Epidermal melanocyte (primary cell): ENCODE measurements at regions not wholly inside any gene's neighbourhood (a gene's known extent, or its start where the extent isn't known, plus 50 kb on each side); places are given as distances from the start of the nearest gene placed in this dataset.
"Not testable (repeated sequence)": the region's sequence is repeated elsewhere in the genome, so short reads cannot be mapped to it uniquely, and the experiment has no call there.

ENCODE experiments used
- DNase-seq: peaks from one replicate; pipeline ENCODE4 v3.0.0; 2011; ENCODE audit warnings: low spot score; ENCODE audit not compliant: insufficient read length

- no peak for DNase-seq
These were observed 364.0 kb downstream of the CNTN6 start for GRCh38 chr3:1456781-1457311.

DNA sequence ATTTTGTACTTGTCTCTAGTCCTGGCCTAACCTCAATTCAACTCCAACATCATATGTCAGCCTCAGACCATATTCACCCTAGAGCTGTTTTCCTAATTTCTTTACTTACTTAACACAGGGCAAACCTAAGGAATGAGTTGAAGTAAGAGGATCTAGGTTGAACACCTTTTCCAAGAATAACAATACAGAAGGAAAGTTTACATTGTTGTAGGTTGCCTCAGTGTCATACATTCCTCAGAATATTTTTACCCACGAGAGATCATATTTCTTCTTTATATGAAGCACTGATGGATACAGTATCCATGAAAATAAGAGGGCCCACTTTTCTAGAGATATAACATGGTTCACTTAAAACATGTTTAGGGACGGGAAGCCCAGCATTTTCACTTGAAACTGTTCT lies 369.5 kb downstream of the CNTN6 start:
- DNase-seq: no peak

DNA sequence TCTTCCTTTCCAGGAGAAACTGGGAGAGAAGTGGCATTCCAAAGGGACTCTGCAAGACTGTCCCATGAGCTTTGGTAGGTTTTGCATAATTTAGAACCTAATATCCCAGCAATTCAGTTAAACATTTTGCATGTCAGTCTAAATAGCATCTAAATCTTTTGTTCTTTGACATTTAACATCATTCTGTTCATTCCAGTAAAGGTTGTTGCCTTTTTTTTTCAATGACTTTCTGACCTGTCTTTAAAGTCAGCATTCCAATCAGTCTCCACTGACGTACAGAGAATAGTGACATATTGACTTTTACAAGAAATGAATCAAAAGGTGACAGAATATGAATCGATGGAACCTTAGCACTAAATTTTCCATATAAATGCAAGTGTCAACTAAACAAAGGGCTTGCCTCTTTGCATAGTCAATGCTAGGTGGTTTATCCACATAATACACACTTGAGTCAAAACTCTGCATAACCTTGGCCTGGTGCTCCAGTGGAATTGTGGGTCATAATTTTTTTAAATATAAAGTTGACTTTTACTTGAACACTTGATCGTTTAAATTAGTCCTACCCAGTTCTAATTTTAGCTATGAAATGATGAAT lies 370.1 kb downstream of the CNTN6 start:
- no peak for DNase-seq

DNA sequence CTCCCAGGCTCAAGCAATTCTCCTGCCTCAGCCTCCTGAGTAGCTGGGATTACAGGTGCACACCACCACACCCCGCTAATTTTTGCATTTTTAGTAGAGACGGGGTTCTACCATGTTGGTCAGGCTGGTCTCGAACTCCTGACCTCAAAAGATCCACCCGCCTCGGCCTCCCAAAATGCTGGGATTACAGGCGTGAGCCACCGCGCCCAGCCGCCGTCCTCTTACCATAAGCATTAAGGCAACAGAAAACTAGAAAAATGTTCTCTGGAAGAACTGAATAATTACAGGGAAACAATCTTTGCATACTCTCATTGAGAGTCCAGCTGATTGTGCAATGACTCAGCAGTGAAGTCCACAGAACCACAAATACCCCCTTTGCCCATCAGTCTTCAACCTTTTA lies 372.3 kb downstream of the CNTN6 start:
- DNase-seq: not testable (repeated sequence)

DNA sequence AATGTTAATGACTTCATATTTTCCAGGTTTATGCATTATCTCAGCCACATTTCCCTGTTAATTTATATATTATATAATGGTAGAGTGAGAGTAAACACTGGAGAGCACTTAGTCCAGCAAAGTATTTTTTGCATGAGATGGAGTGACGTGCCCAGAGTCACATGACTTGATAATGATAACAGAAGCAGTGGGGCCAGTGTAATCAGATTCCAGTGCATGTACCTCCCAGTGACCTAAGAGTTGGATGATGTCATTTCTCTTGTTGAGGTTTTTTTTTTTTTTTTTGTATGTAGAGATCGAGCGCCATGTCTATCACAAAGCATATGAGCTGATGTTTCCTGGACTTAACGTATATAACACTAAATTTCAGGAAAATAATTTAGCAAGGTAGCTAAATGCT lies 375.3 kb downstream of the CNTN6 start:
- no peak for DNase-seq

DNA sequence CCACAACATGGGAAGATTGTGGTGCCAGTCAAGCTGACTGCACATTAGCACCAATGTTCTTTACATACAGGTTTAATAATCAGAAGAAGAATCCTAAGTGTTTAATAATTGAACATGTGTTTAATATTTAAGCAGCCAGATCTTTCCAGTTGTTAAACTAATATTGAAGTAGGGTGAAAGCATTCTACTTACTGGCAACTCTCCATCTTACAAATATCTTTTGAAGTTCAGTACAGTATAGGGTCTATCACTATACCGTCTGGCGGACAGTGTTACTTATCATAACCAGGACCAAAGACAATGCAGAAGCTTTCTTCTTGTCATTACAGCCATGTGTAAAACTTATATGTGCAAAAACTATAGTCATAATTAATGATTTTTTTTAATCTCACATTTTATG lies 376.4 kb downstream of the CNTN6 start:
- DNase-seq: no peak

DNA sequence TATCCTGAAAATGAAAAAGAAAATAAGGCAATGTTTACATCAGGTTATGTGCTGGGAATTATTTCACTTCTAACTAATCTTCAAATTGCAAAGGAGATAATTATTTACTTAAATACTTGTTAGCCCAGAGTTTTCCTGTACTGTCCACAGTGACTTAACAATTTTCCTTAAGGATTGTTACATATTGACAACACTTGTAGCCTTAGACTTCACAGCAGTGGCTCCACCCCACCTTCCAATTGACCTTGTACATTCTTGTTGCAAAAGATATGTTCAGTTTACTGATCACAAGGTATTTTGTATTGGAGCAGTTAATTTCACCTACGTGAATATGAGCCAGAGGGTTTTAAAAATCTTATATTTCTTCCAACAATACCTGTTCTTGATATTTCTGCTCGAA lies 376.9 kb downstream of the CNTN6 start:
- DNase-seq: no peak

DNA sequence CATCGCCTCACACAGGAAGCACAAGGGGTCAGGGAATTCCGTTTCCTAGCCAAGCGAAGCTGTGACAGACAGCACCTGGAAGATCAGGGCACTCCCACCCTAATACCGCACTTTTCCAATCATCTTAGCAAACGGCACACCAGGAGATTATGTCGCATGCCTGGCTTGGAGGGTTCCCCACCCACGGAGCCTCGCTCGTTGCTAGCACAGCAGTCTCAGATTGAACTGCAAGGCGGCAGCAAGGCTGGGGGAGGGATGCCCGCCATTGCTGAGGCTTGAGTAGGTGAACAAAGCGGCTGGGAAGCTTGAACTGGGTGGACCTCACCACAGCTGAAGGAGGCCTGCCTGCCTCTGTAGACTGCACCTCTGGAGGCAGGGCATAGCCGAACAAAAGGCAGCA lies 384.8 kb downstream of the CNTN6 start:
- DNase-seq: no peak

GRCh38 chr3:1495466-1495865 lies 402.6 kb downstream of the CNTN6 start:
- no peak for DNase-seq

GRCh38 chr3:1499694-1500093 lies 406.9 kb downstream of the CNTN6 start:
- no peak for DNase-seq

DNA sequence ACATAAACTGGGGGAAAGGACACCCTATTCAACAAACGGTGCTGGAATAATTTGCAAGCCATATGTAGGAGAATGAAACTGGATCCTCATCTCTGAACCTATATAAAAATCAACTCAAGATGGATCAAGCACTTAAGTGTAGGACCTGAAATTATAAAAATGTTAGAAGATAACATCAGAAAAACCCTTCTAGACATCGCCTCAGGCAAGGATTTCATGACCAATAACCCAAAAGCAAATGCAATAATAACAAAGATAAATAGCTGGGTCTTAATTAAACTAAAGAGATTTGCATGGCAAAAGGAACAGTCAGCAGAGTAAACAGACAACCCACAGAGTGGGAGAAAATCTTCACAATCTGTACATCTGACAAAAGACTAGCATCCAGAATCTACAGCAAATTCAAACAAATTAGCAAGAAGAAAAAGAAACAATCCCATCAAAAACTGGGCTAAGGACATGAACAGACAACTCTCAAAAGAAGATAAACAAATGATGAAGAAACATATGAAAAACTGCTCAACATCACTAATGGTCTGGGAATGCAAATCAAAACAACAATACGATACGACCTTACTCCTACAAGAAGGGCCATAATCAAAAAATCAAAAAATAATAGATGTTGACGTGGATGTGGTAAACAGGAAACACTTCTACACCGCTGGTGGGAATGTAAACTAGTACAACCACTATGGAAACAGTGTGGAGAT lies 408.7 kb downstream of the CNTN6 start:
- DNase-seq: no peak

DNA sequence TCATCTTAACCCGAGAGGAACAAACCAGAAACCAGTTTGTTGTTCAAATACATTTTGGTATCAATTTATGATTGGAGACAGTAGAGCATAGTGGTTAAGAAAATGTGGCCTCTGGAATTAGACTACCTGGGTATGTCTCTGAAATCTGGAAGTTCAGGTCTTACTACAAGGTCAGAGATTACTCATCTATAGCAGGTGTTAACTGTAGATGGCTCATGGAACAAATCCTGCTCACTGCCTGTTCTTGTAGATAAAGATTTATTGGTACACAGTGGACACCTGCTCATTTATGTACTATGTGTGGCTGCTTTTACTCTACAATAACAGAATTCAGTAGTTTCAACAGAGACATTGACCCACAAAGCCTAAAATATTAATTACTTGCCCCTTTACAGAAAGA lies 413.3 kb downstream of the CNTN6 start:
- no peak for DNase-seq

GRCh38 chr3:1513662-1514061 lies 420.8 kb downstream of the CNTN6 start:
- DNase-seq: no peak

GRCh38 chr3:1515882-1516281 lies 423.1 kb downstream of the CNTN6 start:
- DNase-seq: no peak

GRCh38 chr3:1527786-1528185 lies 435.0 kb downstream of the CNTN6 start:
- no peak for DNase-seq

- no peak for DNase-seq
These were observed 435.8 kb downstream of the CNTN6 start for GRCh38 chr3:1528621-1529020.

DNA sequence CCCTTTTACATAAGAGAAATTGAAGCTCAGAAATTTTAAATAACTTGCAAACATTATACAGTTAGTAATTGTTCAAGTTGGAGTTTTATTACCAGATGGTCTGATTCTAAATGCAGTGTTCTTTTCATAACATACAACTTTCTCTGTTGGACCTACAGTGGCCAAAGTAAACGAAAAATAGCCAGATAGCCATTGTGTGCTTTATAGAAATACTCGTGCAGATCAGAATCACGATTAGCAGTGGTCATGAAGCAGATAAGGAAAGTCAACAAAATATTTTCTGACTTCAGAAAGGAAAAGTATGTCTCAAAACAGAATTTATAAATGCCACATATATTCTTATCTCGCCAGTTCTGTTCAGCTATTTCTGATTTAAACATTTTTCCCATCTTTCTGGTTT lies 436.9 kb downstream of the CNTN6 start:
- no peak for DNase-seq

DNA sequence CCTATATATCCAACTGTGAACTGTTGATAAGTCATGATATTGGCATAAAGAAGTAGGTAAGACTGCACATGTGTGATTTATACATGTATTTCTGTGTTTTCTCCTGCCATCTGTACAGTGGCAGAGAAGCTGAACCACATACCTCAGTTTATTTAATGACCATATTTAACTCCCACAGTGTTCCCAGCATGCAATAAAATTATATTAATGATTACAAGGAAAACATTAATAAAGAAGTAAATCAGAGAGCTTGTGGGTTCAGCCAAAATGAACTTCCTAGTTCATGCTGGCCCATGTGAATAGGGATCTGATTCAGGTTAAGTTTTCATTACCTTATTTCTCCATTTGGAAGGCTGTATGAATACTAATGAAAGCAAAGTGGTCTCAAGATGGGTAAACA lies 439.2 kb downstream of the CNTN6 start:
- DNase-seq: no peak

DNA sequence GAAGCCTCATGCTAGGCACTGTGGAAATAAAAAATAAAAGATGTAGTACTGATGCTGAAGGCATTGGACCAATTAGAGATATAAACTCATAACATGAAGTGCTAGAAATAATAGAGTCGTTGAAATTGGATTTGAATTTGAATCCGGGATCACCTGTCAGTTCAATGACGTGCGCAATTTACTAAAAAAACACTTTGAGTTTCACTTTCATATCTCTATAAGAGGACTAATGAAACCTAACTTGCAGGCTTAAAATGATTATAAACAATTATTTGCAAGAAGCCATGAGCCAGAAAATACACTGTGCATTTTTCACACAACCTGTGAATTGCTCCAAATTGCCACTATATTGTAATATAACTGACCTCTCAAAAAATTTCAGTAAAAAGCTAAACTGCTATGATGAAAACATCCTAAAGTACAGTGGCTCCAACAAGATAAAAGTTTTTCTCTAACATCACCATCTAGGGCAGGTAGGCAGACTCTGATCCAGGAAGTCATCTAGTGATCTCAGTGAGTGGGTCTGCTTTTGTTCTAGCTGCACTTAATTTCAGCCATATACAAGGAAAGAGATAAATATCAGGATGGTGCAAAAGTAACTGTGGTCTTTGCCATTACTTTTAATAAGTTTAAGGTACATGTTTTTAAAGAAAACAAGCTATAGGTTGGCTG lies 440.2 kb downstream of the CNTN6 start:
- DNase-seq: no peak

DNA sequence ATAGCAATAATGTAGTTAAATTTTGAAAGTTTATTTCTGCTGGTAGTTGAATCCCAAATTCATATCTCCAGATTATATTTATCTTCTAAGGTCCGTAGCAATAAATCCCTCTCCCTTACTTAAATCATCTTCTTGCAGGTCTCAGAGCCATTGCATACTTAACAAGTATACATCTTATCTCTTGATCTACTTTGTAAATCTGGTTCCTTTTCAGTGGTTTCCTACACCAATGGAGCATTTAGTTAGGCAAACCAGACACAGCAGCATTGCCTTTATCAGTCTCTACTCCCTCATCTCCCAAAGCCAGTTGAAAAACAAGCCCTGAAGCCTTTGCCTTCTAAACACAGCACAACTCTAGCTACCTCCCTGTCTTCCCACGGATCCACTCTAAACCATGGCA lies 440.9 kb downstream of the CNTN6 start:
- DNase-seq: no peak

GRCh38 chr3:1534252-1534651 lies 441.4 kb downstream of the CNTN6 start:
- no peak for DNase-seq

GRCh38 chr3:1535361-1535760 lies 442.5 kb downstream of the CNTN6 start:
- DNase-seq: no peak

DNA sequence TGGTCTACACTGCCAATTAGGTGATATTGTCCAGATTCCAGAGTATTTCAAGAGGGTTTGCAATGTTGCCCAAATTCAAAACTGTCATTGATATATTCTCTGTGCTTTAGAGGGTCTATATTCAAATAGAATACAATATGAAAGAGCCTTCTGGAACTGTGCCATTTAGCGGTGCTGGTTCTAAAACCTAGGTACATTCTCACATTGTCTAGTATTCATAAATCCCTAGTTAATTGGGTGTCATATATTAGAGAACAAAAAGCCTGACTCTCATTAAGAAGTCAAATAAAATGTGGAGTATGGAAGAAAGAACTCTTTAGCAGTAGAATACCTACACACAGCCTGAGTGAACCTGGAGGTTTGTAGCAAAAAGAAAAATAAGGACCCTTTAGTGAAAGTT lies 447.9 kb downstream of the CNTN6 start:
- DNase-seq: no peak
